A549 (cell line): ENCODE measurements at regions not wholly inside any gene's neighbourhood (a gene's known extent, or its start where the extent isn't known, plus 50 kb on each side); places are given as distances from the start of the nearest gene placed in this dataset.

Source experiments
- CTCF ChIP-seq: fragments of >200 bp; sonication (Bioruptor Twin); formaldehyde crosslinking; IDR thresholded peaks from 3 replicates; pipeline ENCODE4 v1.5.1; 2016
- FOSL2 ChIP-seq, 2 experiments: fragments of 450-650 bp in 1 of 2; fragments of >200 bp in 1 of 2; sonication (Bioruptor Twin) in 1 of 2; formaldehyde crosslinking; IDR thresholded peaks; 2 replicates each; pipeline versions ENCODE4 v1.5.0 to v1.6.1; 2016 to 2020; ENCODE audit warnings: mild to moderate bottlenecking in 1 of 2, moderate library complexity in 1 of 2
- HMGXB4 ChIP-seq: fragments of 250-450 bp; sonication (Bioruptor Pico); IDR thresholded peaks from 2 replicates; pipeline ENCODE4 v1.5.0; 2021; ENCODE audit warnings: mild to moderate bottlenecking, moderate library complexity, borderline replicate concordance
- HOXA7 ChIP-seq: fragments of 250-450 bp; sonication (Bioruptor Pico); IDR thresholded peaks from 2 replicates; pipeline ENCODE4 v1.5.0; 2020; ENCODE audit warnings: mild to moderate bottlenecking, moderate library complexity
- MYC ChIP-seq: IDR thresholded peaks from 2 replicates; pipeline ENCODE4 v1.6.1; 2012; ENCODE audit warnings: mild to moderate bottlenecking, inconsistent platforms, low read length, improper control_type of control experiment, borderline replicate concordance
- SMC3 ChIP-seq: fragments of >200 bp; sonication (Bioruptor Twin); formaldehyde crosslinking; IDR thresholded peaks from 3 replicates; pipeline ENCODE4 v1.6.1; 2018; ENCODE audit warnings: inconsistent platforms

GRCh38 chr5:6273749-6274148 is 104.6 kb downstream of the MED10 start:
- TF ChIP-seq SMC3 (no peak), CTCF (no peak), FOSL2 (IDR thresholded peaks at IDR 0.05) (no peak), FOSL2 (CRISPR knock-in tag; IDR thresholded peaks at IDR 0.05) (no peak), MYC (no peak), HMGXB4 (CRISPR knock-in tag) (no peak), HOXA7 (CRISPR knock-in tag) (no peak)
